Stimulated activated CD4-positive, alpha-beta T cell treated with anti-CD3 and anti-CD28 coated beads, Interleukin-12 subunit alpha, Interleukin-12 subunit beta, amount 100 ng/mL, for 24 hours (primary cell): ENCODE measurements at regions not wholly inside any gene's neighbourhood (a gene's known extent, or its start where the extent isn't known, plus 50 kb on each side); places are given as distances from the start of the nearest gene placed in this dataset.
"Not testable (repeated sequence)": the region's sequence is repeated elsewhere in the genome, so short reads cannot be mapped to it uniquely, and the experiment has no call there.

ENCODE experiments used
- DNase-seq, 2 experiments: peaks; one replicate each; pipeline ENCODE4 v3.0.0-alpha.2; 2020; ENCODE audit warnings: low read depth in 2 of 2

- no peak for DNase-seq
Measured at GRCh38 chr2:2744107-2744506, 413.0 kb upstream of the MYT1L start.

- no peak for DNase-seq
Measured at GRCh38 chr2:2743164-2743571, 412.1 kb upstream of the MYT1L start.

- no peak for DNase-seq
Measured at GRCh38 chr2:2742726-2743125, 411.7 kb upstream of the MYT1L start.

GRCh38 chr2:2740238-2740775 lies 409.2 kb upstream of the MYT1L start:
- no peak for DNase-seq

- no peak for DNase-seq
Measured at GRCh38 chr2:2739231-2739795, 408.2 kb upstream of the MYT1L start.

- no peak for DNase-seq
Measured at GRCh38 chr2:2738684-2739083, 407.6 kb upstream of the MYT1L start.

GRCh38 chr2:2738276-2738675 lies 407.2 kb upstream of the MYT1L start:
- no peak for DNase-seq

GRCh38 chr2:2735041-2735440 lies 404.0 kb upstream of the MYT1L start:
- no peak for DNase-seq

- DNase-seq = no peak
Measured at GRCh38 chr2:2734308-2734707, 403.2 kb upstream of the MYT1L start.

- no peak for DNase-seq
Measured at GRCh38 chr2:2733818-2734217, 402.7 kb upstream of the MYT1L start.

- DNase-seq = no peak
Measured at GRCh38 chr2:2732331-2733119, 401.4 kb upstream of the MYT1L start.

- no peak for DNase-seq
Measured at GRCh38 chr2:2731816-2732284, 400.8 kb upstream of the MYT1L start.

- no peak for DNase-seq
Measured at GRCh38 chr2:2731101-2731815, 400.2 kb upstream of the MYT1L start.

GRCh38 chr2:2730301-2730833 lies 399.3 kb upstream of the MYT1L start:
- no peak for DNase-seq

GRCh38 chr2:2729246-2729645 lies 398.2 kb upstream of the MYT1L start:
- no peak for DNase-seq

- no peak for DNase-seq
Measured at GRCh38 chr2:2728635-2729034, 397.6 kb upstream of the MYT1L start.

- no peak for DNase-seq
Measured at GRCh38 chr2:2727876-2728511, 396.9 kb upstream of the MYT1L start.

- no peak for DNase-seq
Measured at GRCh38 chr2:2726163-2726562, 395.1 kb upstream of the MYT1L start.

- DNase-seq = no peak
Measured at GRCh38 chr2:2723064-2723463, 392.0 kb upstream of the MYT1L start.

- no peak for DNase-seq
Measured at GRCh38 chr2:2721296-2721835, 390.3 kb upstream of the MYT1L start.

- DNase-seq = not testable (repeated sequence)
Measured at GRCh38 chr2:2720806-2721205, 389.7 kb upstream of the MYT1L start.

- DNase-seq = no peak
Measured at GRCh38 chr2:2720351-2720750, 389.3 kb upstream of the MYT1L start.
